Sigmoid colon (tissue), 4 donors: ENCODE measurements at regions not wholly inside any gene's neighbourhood (a gene's known extent, or its start where the extent isn't known, plus 50 kb on each side); places are given as distances from the start of the nearest gene placed in this dataset.

Source experiments
- CTCF ChIP-seq, 4 experiments: fragments of 450-650 bp in 3 of 4; fragments of 200-600 bp in 1 of 4; IDR thresholded peaks; one replicate each; pipeline ENCODE4 v1.5.1; 2016 to 2019; ENCODE audit warnings: antibody characterized with exemption in 4 of 4, mild to moderate bottlenecking in 3 of 4, moderate library complexity in 2 of 4
- EP300 ChIP-seq, 4 donors: sonication (generic); formaldehyde crosslinking; IDR thresholded peaks; one replicate each; pipeline ENCODE4 v1.6.1; 2017; ENCODE audit warnings: antibody characterized with exemption in 4 of 4
- POLR2AphosphoS5 ChIP-seq, 4 donors: sonication (generic); formaldehyde crosslinking; IDR thresholded peaks; one replicate each; pipeline ENCODE4 v1.6.1; 2017; ENCODE audit warnings: antibody characterized with exemption in 4 of 4

GRCh38 chr4:187364851-187365250, 630.7 kb upstream of the ZFP42 start:
- no peak for TF ChIP-seq CTCF (IDR thresholded peaks at IDR 0.05)
- no peak for TF ChIP-seq EP300 (IDR thresholded peaks at IDR 0.05)
- TF ChIP-seq POLR2AphosphoS5 (IDR thresholded peaks at IDR 0.05): no peak
